NCI-H2171 (cell line): ENCODE measurements at regions not wholly inside any gene's neighbourhood (a gene's known extent, or its start where the extent isn't known, plus 50 kb on each side); places are given as distances from the start of the nearest gene placed in this dataset.

Source experiments
- DNase-seq: peaks from one replicate; lab custom pipeline; 2025; lab: John Stamatoyannopoulos, UW

DNA sequence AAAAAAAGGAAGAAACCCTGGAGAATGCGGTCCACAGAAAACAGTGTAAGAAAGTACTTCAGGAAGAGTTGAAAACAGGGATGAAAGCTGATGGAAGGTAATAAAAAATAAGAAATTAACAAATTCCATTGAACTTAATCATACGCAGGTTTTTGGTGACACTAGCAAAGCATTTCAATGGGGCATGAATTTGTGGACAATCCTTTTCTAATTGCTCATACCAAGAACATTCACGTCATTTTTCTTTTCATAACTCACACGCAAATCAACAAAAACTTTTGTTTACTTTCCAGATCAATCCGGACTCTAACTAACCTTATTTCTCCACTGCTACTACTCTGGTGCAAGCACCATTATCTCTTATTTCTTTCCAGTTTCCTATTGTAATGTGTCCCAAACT lies 1195.0 kb downstream of the SLITRK5 start:
- no peak for DNase-seq

DNA sequence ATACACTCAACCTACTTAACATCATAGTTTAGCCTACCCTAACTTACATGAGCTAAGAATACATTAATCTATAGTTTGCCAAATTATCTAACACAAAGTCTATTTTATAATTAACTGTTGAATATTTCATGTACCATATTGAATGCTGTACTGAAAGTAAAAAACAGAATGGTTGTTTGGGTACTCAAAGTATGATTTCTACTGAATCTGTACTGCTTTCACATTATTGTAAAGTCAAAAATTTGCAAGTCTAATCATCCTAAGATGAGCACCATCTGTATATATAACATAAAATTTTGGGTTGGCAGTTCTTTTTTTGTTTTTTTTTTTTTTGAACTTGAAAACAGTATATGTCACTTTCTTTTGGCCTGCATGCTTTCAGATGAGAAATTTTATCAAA lies 1212.6 kb downstream of the SLITRK5 start:
- no peak for DNase-seq

DNA sequence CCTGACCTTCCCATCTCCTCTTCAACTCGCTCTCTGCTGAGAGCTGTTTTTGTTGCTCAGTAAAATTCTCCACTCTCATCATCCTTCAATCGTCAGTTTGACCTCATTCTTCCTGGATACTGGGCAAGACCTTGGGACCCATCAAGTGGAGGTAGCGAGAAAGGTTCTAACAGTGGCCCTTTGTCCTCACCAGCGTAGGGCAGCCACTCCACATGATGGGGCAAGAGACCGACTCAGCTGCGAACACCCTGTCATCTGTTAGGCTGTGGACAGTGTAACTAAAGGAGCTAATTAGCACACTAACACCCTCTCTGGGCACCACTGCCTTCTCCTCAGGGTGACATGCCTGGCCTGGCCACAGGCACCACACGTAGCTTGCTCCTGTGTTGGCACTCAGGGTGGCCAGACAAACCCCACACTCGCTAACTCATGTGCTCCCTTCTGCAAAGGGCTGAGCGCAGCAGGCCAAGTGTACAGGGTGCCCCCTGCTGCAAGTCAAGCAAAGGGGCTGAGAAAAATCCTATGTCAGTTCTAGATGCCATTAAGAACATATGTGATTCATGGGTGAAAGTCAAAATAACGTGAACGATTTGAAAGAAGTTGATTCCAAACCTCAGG lies 1216.0 kb downstream of the SLITRK5 start:
- DNase-seq, result no peak

- DNase-seq, result no peak
Observed at GRCh38 chr13:88895261-88895941, 1224.2 kb downstream of the SLITRK5 start.

- DNase-seq, result no peak
Observed at GRCh38 chr13:88896466-88896865, 1225.3 kb downstream of the SLITRK5 start.

- no peak for DNase-seq
Observed at GRCh38 chr13:88908961-88909441, 1237.8 kb downstream of the SLITRK5 start.

DNA sequence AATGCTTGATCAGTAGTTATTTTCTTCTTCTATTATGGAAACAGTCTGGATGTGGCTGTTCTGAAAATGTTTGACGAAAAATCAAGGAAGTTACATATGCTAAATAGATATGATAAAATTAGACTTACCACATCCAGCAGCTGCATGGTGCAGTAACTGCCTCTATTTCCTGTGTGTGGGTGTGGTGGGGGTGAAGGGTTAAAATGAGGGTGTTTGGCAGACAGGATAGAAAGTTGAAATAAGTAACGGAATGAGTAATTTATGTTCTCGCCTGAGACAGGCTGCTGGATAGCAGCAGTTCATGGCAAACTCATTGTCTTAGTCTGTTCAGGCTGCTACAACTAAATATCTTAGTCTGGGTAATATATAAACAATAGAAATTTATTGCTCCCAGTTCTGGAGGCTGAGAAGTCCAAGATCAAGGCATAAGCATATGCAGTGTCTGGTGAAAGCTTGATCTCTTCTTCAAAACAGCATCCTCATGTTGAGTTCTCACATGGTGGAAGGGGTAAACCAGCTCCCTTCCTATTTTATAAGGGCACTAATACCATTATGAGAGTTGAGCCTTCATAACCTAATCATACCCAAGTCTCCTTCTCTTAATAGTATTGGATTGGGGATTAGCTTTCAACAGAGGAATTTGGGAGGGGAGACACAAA lies 1248.9 kb downstream of the SLITRK5 start:
- no peak for DNase-seq

DNA sequence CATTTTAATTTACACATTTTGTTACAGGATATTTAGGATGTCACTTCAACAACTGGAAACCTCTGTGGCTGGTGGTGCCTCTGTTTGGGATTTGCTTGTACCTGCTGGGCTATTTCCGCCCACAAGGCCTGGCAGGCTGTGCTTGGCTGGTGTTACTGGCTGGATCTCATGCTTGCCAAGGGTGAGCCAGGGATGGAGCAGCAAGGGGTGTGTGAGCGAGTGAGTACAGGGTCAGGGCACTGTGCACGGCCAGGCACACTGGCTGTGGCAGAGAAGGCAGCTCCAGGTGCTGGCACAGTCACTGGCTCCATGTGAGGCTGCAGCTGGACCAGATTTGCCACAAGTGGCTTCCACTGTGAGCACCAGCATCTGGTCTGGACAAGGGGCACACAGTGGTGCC lies 1254.8 kb downstream of the SLITRK5 start:
- no peak for DNase-seq

DNA sequence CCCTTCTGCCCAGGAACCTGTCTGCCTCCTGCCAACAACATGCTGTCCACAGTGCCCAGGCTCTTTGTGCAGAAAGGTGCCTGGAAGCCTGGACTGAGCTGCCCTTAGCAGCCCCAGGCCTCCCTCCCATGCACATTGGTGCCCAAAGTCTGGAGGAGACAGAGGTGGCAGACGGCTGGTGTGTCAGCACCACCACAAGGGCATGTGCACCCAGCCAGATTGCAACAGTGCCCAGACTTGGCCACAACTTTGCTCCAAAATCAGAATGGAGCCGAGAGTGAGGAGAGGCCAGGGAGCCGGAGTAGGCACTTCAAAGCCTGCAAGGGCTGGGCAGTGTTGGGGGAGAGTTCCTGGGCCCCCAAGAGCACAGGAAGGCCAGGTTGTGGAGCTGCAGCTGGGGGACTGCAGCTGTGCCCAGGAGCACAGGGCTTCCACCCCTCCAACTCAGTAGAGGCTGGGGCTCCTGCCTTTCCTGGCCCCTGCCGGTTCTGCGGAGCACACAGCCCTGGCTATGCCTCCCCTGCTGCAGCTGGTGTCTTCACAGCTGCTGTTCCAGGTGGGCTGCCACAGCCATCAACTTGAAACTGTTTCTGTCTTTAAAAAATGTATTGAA lies 1255.8 kb downstream of the SLITRK5 start:
- DNase-seq, result no peak

GRCh38 chr13:88932950-88933349 lies 1261.8 kb downstream of the SLITRK5 start:
- DNase-seq, result no peak

DNA sequence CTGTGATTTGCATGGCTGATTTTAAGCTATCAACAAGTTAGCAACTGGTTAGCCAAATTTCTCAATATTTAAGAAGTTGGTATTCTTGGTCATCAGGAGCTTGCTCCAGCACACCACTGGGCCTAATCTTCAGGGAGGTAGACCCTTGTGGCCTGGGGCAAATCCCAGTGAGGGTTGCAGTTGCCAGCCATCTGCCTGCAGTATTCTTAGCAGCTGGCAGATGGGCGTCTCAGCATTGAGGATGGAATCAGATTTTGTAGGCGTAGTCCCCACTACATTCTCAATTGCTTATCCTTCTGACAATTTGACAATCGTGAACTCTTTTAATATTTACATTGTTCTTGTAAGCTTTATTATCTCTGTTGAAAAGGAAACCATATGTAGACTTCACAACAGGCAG lies 1266.2 kb downstream of the SLITRK5 start:
- no peak for DNase-seq

GRCh38 chr13:88945793-88946192 lies 1274.6 kb downstream of the SLITRK5 start:
- no peak for DNase-seq

- no peak for DNase-seq
Observed at GRCh38 chr13:88948501-88948900, 1277.3 kb downstream of the SLITRK5 start.

GRCh38 chr13:88958821-88959220 lies 1287.7 kb downstream of the SLITRK5 start:
- DNase-seq, result no peak

- no peak for DNase-seq
Observed at GRCh38 chr13:88976466-88976865, 1305.3 kb downstream of the SLITRK5 start.

DNA sequence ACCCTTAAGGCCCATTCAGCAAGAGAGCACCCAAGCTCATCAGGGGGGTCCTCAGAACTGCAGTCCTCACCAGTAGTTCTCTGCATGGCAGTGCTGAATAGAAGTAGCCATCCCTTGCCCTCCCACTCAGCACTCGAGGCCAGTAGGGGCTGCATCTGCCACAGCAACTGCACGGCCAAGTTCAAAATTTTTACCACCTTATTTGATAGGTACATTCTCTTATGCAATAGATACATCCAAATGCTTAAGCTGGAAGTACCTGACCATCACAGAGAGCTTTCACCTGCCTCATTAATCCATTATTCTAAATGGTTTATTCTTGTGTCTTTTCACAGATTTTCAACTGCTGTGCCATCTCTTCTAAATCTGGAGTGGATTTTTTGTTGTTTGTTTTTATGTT lies 1307.4 kb downstream of the SLITRK5 start:
- DNase-seq, result no peak

DNA sequence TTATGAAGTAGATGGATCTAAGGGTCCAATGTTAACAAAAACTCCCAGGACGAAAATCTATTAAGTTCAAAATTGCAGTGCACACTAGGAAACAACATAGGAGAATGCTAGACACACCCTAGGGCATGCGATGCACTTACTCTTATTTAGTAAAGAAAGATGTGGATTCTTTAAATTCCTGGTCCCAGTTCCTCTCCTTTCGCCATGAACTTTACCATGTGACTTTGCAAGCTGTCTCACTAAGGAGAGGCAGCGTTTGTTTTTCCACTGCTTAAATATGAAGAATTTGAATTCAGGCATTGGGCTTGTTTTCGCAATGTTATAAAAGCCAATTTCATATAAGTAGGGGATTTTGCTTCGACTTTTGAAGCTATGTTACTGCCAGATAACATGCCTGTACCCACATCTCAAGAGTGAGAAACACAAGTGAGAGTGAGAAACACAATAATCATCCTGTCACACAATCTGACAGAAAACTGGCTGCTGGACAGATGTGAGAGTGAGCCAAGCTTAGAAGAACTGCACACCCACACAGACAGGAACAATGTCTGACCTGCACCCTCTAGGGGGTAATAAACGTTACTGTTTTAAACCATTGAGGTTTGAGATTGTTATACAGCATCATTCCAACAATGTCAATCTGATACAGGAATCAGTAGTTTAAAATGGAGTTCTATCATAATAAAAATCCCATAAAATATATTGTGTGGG lies 1308.4 kb downstream of the SLITRK5 start:
- DNase-seq, result no peak

DNA sequence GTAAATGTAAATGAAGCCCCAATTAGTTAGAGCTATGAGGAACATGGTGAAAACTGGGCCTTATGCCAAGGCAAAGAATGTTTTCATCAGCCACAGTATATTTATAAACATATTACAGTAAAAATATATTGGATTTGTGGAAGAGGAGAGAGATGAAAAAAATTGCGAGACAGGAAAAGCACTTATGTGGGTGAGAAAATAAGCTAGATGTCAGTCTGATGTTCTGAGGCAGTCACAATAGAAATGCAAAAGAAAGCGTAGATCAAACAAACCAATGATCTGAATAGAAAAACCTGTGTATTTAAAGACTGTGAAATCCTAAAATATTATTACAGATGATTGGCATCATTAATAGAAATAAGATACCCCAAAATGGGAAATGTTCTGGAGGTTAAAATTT lies 1332.5 kb downstream of the SLITRK5 start:
- DNase-seq, result no peak

DNA sequence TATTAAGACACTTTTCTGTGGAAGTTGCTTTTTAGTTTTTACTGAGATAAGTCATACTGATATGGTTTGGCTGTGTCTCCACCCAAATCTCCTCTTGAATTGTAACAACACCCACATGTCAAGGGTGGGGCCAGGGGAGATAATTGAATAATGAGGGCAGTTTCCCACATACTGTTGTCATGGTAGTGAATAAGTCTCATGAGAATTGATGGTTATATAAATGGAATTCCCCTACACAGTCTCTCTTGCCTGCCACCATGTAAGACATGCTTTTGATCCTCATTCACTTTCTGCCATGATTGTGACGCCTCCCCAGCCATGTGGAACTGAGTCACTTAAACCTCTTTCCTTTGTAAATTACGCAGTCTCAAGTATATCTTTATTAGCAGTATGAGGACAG lies 1340.4 kb downstream of the SLITRK5 start:
- no peak for DNase-seq

DNA sequence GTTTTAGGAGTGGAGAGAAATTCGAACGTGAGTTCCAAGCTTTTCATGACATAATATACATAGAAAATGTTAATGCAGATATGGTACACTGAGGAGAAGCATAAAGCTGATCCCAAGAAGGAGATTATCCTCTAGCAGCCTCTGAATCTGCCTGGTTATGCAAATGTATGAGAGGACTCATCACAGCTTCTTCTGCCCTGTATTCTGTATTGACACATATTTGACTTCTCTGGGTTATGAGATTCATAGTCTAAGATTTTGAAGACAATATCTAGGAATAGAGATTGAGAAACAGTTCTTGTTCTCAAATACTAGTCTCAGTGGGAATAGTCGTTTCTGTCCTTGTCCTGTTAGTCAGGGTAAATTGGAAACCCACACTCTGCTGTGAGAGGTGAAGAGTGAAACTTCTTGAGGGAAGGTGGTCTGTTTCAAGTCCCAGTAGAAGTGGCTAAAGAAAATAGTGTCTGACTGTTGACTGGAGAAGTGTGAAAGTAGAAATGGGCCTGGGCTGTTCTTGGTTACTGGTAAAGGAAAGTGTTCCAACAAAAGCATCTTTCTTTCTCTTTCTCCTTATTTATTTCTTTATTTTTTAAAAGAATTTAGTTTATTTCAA lies 1356.6 kb downstream of the SLITRK5 start:
- no peak for DNase-seq

- no peak for DNase-seq
Observed at GRCh38 chr13:89029062-89029461, 1357.9 kb downstream of the SLITRK5 start.

GRCh38 chr13:89034015-89034414 lies 1362.8 kb downstream of the SLITRK5 start:
- no peak for DNase-seq
